Calu3 (cell line): ENCODE measurements at regions not wholly inside any gene's neighbourhood (a gene's known extent, or its start where the extent isn't known, plus 50 kb on each side); places are given as distances from the start of the nearest gene placed in this dataset.

Experiments
- BruUV-seq: library from RNA; stranded (reverse); fragments of 400-500 nt; replicated peaks from 2 replicates; lab custom pipeline; 2021; lab: Mats Ljungman, UMichigan
- CTCF ChIA-PET: fragments of 300-600 bp; sonication (Branson Sonifier 250); formaldehyde crosslinking; loops from one replicate; lab custom pipeline; 2022; ENCODE audit warnings: antibody characterized with exemption; lab: Charles Lee
- DNase-seq: peaks from one replicate; pipeline ENCODE4 v3.0.0; 2022
- H3K27ac Mint-ChIP-seq: one replicate; pipeline ENCODE4 v1.8.0; 2022; ENCODE audit warnings: mixed read lengths; ENCODE audit not compliant: unreplicated experiment
- H3K27me3 Mint-ChIP-seq: one replicate; pipeline ENCODE4 v1.8.0; 2022; ENCODE audit warnings: mixed read lengths; ENCODE audit not compliant: unreplicated experiment
- H3K36me3 Mint-ChIP-seq: one replicate; pipeline ENCODE4 v1.8.0; 2022; ENCODE audit warnings: mild to moderate bottlenecking, moderate library complexity, mixed read lengths; ENCODE audit not compliant: insufficient read depth, unreplicated experiment
- H3K4me1 Mint-ChIP-seq: one replicate; pipeline ENCODE4 v1.8.0; 2022; ENCODE audit warnings: mild to moderate bottlenecking, low read depth, mixed read lengths; ENCODE audit not compliant: unreplicated experiment
- H3K4me3 Mint-ChIP-seq: one replicate; pipeline ENCODE4 v1.8.0; 2022; ENCODE audit warnings: mild to moderate bottlenecking, low read depth, moderate library complexity, mixed read lengths; ENCODE audit not compliant: unreplicated experiment
- H3K9me3 Mint-ChIP-seq: one replicate; pipeline ENCODE4 v1.8.0; 2022; ENCODE audit warnings: low read depth, mixed read lengths; ENCODE audit not compliant: unreplicated experiment
- intact Hi-C: fragments of 100-400 bp; cut with micrococcal nuclease; formaldehyde crosslinking; loops from one replicate; pipeline ENCODE4 v1.10.0; 2022; ENCODE audit not compliant: unreplicated experiment
- TF ChIP-seq, protein P1 (sequence below): fragments of 200-600 bp; IDR thresholded peaks from one replicate; pipeline ENCODE4 v1.8.0; 2022; ENCODE audit warnings: antibody characterized with exemption; ENCODE audit not compliant: unreplicated experiment

DNA sequence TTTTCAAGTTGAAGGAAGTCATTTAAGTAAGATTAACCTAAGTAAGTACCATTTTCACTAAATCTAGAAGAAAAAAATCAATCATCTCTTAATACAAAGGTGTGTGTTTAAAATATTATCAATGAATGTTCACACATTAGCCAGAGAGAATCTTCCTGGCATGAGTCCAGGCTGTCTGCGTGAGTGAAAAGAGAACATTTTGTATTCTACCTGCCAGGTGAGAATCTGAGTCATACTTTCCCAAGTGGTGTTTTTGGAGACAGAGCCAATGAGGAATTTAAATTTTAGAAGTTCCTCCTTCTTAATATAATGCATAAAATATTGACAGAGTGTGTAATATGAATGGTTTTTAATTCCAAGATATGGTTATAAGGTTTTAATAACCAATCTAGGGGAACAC lies 371.8 kb upstream of the NR3C2 start:
- CTCF ChIA-PET, result no interaction called here
- no peaks in the 10 kb centered on the region for H3K4me1 Mint-ChIP-seq
- no peaks in the 10 kb centered on the region for H3K27me3 Mint-ChIP-seq
- TF ChIP-seq, protein P1, sequence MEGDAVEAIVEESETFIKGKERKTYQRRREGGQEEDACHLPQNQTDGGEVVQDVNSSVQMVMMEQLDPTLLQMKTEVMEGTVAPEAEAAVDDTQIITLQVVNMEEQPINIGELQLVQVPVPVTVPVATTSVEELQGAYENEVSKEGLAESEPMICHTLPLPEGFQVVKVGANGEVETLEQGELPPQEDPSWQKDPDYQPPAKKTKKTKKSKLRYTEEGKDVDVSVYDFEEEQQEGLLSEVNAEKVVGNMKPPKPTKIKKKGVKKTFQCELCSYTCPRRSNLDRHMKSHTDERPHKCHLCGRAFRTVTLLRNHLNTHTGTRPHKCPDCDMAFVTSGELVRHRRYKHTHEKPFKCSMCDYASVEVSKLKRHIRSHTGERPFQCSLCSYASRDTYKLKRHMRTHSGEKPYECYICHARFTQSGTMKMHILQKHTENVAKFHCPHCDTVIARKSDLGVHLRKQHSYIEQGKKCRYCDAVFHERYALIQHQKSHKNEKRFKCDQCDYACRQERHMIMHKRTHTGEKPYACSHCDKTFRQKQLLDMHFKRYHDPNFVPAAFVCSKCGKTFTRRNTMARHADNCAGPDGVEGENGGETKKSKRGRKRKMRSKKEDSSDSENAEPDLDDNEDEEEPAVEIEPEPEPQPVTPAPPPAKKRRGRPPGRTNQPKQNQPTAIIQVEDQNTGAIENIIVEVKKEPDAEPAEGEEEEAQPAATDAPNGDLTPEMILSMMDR, result no peak
- H3K9me3 Mint-ChIP-seq, result peaks cover 4% of the 10 kb centered on the region
- no TSS peak for BruUV-seq
- H3K4me3 Mint-ChIP-seq, result no peak overlapping the region
- no peak overlapping the region for H3K27ac Mint-ChIP-seq
- H3K36me3 Mint-ChIP-seq, result no peaks in the 10 kb centered on the region
- intact Hi-C loops, result no loop called here
- DNase-seq, result peak; percentile 38

DNA sequence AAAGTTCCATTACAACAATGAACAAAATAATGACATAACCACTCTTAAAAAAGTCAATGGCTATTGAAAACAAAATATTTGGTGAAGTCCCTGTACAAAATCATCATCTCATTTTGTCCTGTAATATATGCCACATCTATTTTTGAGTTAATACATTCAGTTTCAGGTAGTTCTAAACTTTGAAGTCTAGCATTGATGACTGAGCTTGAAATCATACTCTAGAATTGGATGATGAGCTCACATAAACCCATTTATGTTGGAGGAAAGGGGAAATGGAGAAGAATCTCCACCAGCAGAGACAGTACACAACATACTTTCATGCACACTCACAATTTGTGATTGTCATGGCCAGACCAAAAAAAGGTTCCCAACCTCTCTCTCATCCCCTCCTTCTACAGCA lies 371.1 kb upstream of the NR3C2 start:
- Mint-ChIP-seq H3K4me3 (no peak overlapping the region), H3K9me3 (peaks cover 4% of the 10 kb centered on the region), H3K4me1 (no peaks in the 10 kb centered on the region), H3K27ac (no peak overlapping the region), H3K36me3 (no peaks in the 10 kb centered on the region), H3K27me3 (no peaks in the 10 kb centered on the region)
- no TSS peak for BruUV-seq
- intact Hi-C loops, result no loop called here
- TF ChIP-seq, protein P1, result no peak
- CTCF ChIA-PET, result no interaction called here
- DNase-seq, result no peak

DNA sequence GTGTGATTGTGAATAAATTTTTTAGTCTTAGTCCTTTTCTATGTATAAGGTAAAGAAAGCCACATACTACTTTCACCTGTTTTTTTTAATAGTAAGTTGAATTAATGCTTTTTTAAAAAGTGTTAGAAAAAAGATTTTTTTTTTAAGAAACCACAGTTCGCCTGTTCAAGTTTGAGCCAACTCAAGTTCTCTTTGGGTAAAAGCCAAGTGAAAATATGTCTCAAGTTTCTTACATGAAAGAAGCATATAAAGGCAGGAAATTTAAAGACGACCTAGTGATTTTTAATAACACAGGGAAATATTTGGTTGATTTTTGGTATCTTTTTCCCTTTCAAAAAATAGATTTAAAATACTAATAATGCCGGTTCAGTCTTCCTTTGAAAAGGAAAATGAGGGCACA lies 369.9 kb upstream of the NR3C2 start:
- TF ChIP-seq, protein P1, result no peak
- H3K4me1 Mint-ChIP-seq, result no peaks in the 10 kb centered on the region
- intact Hi-C loops, result no loop called here
- no peak overlapping the region for H3K4me3 Mint-ChIP-seq
- no peaks in the 10 kb centered on the region for H3K36me3 Mint-ChIP-seq
- no peak for DNase-seq
- H3K9me3 Mint-ChIP-seq, result peaks cover 7% of the 10 kb centered on the region
- CTCF ChIA-PET, result no interaction called here
- H3K27me3 Mint-ChIP-seq, result no peaks in the 10 kb centered on the region
- H3K27ac Mint-ChIP-seq, result no peak overlapping the region
- no TSS peak for BruUV-seq

DNA sequence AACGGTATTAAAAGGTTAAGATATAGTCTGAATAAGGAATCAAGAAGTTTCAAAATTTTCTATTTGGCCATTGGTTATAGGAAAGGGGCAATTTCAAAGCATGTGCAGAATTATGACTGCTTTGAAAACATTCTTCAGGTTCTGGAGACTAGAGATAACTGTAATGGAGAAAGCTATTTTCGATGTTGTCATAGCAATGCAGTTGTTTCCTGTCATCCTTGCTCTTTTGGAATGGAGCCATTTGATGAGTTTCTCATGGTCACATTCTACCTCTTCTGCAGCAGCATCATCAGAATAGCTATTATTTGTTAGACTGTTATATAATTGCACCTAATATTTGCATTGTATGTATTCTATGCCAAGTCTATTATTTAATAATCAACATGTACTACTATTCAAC lies 368.2 kb upstream of the NR3C2 start:
- Mint-ChIP-seq H3K9me3 (peaks cover 3% of the 10 kb centered on the region), H3K27me3 (no peaks in the 10 kb centered on the region), H3K4me1 (no peaks in the 10 kb centered on the region), H3K27ac (no peak overlapping the region), H3K36me3 (no peaks in the 10 kb centered on the region), H3K4me3 (no peak overlapping the region)
- TF ChIP-seq, protein P1, result no peak
- no TSS peak for BruUV-seq
- intact Hi-C loops, result no loop called here
- DNase-seq, result no peak
- CTCF ChIA-PET, result no interaction called here
